ENCODE measurements at regions not wholly inside any gene's neighbourhood (a gene's known extent, or its start where the extent isn't known, plus 50 kb on each side); places are given as distances from the start of the nearest gene placed in this dataset.

GRCh38 chr9:135320331-135320730 is 159.3 kb upstream of the PPP1R26 start:
- ATAC-seq = no peak
- TF ChIP-seq ZFP3 (CRISPR knock-in tag; IDR thresholded peaks at IDR 0.05) (no peak), ZC3H10 (CRISPR knock-in tag; IDR thresholded peaks at IDR 0.05) (no peak), ZNF70 (CRISPR knock-in tag; IDR thresholded peaks at IDR 0.05) (no peak), SNAI2 (CRISPR knock-in tag; IDR thresholded peaks at IDR 0.05) (no peak), BACH2 (CRISPR knock-in tag; IDR thresholded peaks at IDR 0.05; ENCODE audit: borderline replicate concordance) (no peak), TSHZ2 (CRISPR knock-in tag; IDR thresholded peaks at IDR 0.05) (no peak), ZNF8 (CRISPR knock-in tag; IDR thresholded peaks at IDR 0.05) (no peak), ARNTL (CRISPR knock-in tag; IDR thresholded peaks at IDR 0.05; ENCODE audit: borderline replicate concordance, low read depth) (no peak), ESRRG (CRISPR knock-in tag; IDR thresholded peaks at IDR 0.05) (no peak), GLIS3 (CRISPR knock-in tag; IDR thresholded peaks at IDR 0.05) (no peak), ZNF565 (CRISPR knock-in tag; conservative IDR thresholded peaks at IDR 0.05; ENCODE audit: low read depth) (no peak), PATZ1 (CRISPR knock-in tag; IDR thresholded peaks at IDR 0.05; ENCODE audit: borderline replicate concordance) (no peak), CSRNP3 (CRISPR knock-in tag; IDR thresholded peaks at IDR 0.05) (no peak), CSDC2 (CRISPR knock-in tag; IDR thresholded peaks at IDR 0.05) (no peak), ISL1 (CRISPR knock-in tag; IDR thresholded peaks at IDR 0.05) (no peak), TOX (CRISPR knock-in tag; IDR thresholded peaks at IDR 0.05; ENCODE audit: borderline replicate concordance) (no peak), PPARA (CRISPR knock-in tag; IDR thresholded peaks at IDR 0.05; ENCODE audit: borderline replicate concordance) (no peak), RARB (CRISPR knock-in tag; IDR thresholded peaks at IDR 0.05) (no peak)

GRCh38 chr9:135320943-135321342 is 158.6 kb upstream of the PPP1R26 start:
- ATAC-seq = no peak

GRCh38 chr9:135321580-135321979 is 158.0 kb upstream of the PPP1R26 start:
- no peak for ATAC-seq
- no peak for TF ChIP-seq ZC3H10 (CRISPR knock-in tag; IDR thresholded peaks at IDR 0.05)
- no peak for TF ChIP-seq CSDC2 (CRISPR knock-in tag; IDR thresholded peaks at IDR 0.05)
- no peak for TF ChIP-seq OSR1 (CRISPR knock-in tag; IDR thresholded peaks at IDR 0.05)
- TF ChIP-seq SNAI2 (CRISPR knock-in tag; IDR thresholded peaks at IDR 0.05) = no peak
- TF ChIP-seq PATZ1 (CRISPR knock-in tag; IDR thresholded peaks at IDR 0.05; ENCODE audit: borderline replicate concordance) = no peak
- TF ChIP-seq POU6F1 (CRISPR knock-in tag; IDR thresholded peaks at IDR 0.05; ENCODE audit: borderline replicate concordance, low read depth) = no peak
- TF ChIP-seq TOX (CRISPR knock-in tag; IDR thresholded peaks at IDR 0.05; ENCODE audit: borderline replicate concordance) = no peak
- no peak for TF ChIP-seq ESRRG (CRISPR knock-in tag; IDR thresholded peaks at IDR 0.05)
- no peak for TF ChIP-seq ZFP30 (CRISPR knock-in tag; IDR thresholded peaks at IDR 0.05)
- TF ChIP-seq ZNF8 (CRISPR knock-in tag; IDR thresholded peaks at IDR 0.05) = no peak
- no peak for TF ChIP-seq GLIS3 (CRISPR knock-in tag; IDR thresholded peaks at IDR 0.05)
- TF ChIP-seq BACH2 (CRISPR knock-in tag; IDR thresholded peaks at IDR 0.05; ENCODE audit: borderline replicate concordance) = no peak
- TF ChIP-seq CREB5 (CRISPR knock-in tag; IDR thresholded peaks at IDR 0.05; ENCODE audit: low read depth) = no peak

More at GRCh38 chr9:135320943-135321342, 158.6 kb upstream of the PPP1R26 start:
- no peak for TF ChIP-seq OSR1 (CRISPR knock-in tag; IDR thresholded peaks at IDR 0.05)
- no peak for TF ChIP-seq ZFP30 (CRISPR knock-in tag; IDR thresholded peaks at IDR 0.05)
- no peak for TF ChIP-seq CSRNP3 (CRISPR knock-in tag; IDR thresholded peaks at IDR 0.05)

Data from SK-N-SH treated with all-trans-retinoic acid at 6 μM for 48 hours (cell line).